ENCODE measurements at regions not wholly inside any gene's neighbourhood (a gene's known extent, or its start where the extent isn't known, plus 50 kb on each side); places are given as distances from the start of the nearest gene placed in this dataset.

DNA sequence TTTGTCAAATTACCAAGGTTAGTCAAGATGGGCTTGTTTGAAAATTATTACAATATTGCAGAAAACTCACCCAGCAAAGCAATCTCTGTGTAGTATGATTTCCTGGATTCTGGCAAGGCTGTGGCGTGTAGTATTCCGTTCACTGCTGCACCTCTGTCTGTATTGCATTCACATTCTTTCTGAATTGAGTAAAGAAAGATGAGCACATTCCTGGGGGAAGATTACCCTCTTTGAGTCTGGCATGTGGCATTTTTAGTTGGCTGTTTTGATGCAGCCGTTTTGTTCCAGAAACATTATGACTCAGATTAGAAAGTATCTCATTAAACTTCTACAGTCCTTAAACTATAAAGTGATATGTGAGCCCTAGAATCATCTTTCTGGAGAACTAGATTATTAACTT is 197.7 kb downstream of the TENT4A start:
- Histone ChIP-seq H3K4me3 (replicated peaks; ENCODE audit: insufficient read depth, low read length) (no peak overlapping the region), H3K27me3 (ENCODE audit: insufficient read depth, poor library complexity, severe bottlenecking) (peaks cover 2% of the 10 kb centered on the region), H3K27ac (replicated peaks) (no peak overlapping the region)
- no peak for DNase-seq (ENCODE audit: low read depth in 1 of 2, low spot score in 1 of 2)
- no peak for TF ChIP-seq REST (IDR thresholded peaks at IDR 0.05; ENCODE audit: insufficient replicate concordance, low read depth)
- TF ChIP-seq, protein P1, sequence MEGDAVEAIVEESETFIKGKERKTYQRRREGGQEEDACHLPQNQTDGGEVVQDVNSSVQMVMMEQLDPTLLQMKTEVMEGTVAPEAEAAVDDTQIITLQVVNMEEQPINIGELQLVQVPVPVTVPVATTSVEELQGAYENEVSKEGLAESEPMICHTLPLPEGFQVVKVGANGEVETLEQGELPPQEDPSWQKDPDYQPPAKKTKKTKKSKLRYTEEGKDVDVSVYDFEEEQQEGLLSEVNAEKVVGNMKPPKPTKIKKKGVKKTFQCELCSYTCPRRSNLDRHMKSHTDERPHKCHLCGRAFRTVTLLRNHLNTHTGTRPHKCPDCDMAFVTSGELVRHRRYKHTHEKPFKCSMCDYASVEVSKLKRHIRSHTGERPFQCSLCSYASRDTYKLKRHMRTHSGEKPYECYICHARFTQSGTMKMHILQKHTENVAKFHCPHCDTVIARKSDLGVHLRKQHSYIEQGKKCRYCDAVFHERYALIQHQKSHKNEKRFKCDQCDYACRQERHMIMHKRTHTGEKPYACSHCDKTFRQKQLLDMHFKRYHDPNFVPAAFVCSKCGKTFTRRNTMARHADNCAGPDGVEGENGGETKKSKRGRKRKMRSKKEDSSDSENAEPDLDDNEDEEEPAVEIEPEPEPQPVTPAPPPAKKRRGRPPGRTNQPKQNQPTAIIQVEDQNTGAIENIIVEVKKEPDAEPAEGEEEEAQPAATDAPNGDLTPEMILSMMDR (IDR thresholded peaks at IDR 0.05; ENCODE audit: insufficient read depth, low read length): no peak

DNA sequence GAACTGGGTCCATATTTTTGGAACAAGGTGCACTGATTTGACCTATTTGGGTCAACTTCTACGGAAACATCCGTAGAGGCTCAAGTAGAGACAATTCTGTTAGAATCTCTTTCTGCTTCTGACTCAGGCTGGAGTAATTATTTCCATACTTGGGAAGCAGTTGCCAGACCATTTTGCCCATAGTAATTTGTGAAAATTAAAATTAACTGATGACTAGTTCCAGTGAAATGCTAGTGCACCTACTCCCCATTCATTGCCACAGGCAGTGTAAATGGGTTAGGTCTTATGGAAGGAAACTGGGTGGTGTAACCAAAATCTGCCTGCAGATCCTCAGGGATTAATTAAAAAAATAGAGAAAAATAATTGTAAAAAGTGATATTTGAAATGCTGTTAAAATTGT is 201.1 kb downstream of the TENT4A start:
- DNase-seq (ENCODE audit: low read depth in 1 of 2, low spot score in 1 of 2): no peak
- no peak for TF ChIP-seq POLR2AphosphoS5 (IDR thresholded peaks at IDR 0.05; ENCODE audit: low read depth)
- no peak for TF ChIP-seq REST (IDR thresholded peaks at IDR 0.05; ENCODE audit: insufficient replicate concordance, low read depth)
- TF ChIP-seq SPI1 (IDR thresholded peaks at IDR 0.05; ENCODE audit: borderline replicate concordance, low read depth): no peak
- no peak for TF ChIP-seq GABPA (IDR thresholded peaks at IDR 0.05; ENCODE audit: low read depth)
- TF ChIP-seq, protein P1 (IDR thresholded peaks at IDR 0.05; ENCODE audit: insufficient read depth, low read length): no peak
- Histone ChIP-seq H3K27ac (replicated peaks) (no peak overlapping the region), H3K27me3 (ENCODE audit: insufficient read depth, poor library complexity, severe bottlenecking) (no peaks in the 10 kb centered on the region), H3K4me3 (replicated peaks; ENCODE audit: insufficient read depth, low read length) (no peak overlapping the region)

GRCh38 chr5:6915574-6915973 is 202.3 kb downstream of the TENT4A start:
- DNase-seq (ENCODE audit: low read depth in 1 of 2, low spot score in 1 of 2): no peak
- TF ChIP-seq REST (IDR thresholded peaks at IDR 0.05; ENCODE audit: insufficient replicate concordance, low read depth): no peak
- Histone ChIP-seq H3K27me3 (ENCODE audit: insufficient read depth, poor library complexity, severe bottlenecking) (no peaks in the 10 kb centered on the region), H3K27ac (replicated peaks) (no peak overlapping the region), H3K4me3 (replicated peaks; ENCODE audit: insufficient read depth, low read length) (no peak overlapping the region)

GRCh38 chr5:6918255-6918654 is 205.0 kb downstream of the TENT4A start:
- H3K27me3 ChIP-seq (ENCODE audit: insufficient read depth, poor library complexity, severe bottlenecking): no peaks in the 10 kb centered on the region
- DNase-seq (ENCODE audit: low read depth in 1 of 2, low spot score in 1 of 2): no peak
- TF ChIP-seq POLR2AphosphoS5 (IDR thresholded peaks at IDR 0.05; ENCODE audit: low read depth): no peak
- TF ChIP-seq, protein P1 (IDR thresholded peaks at IDR 0.05; ENCODE audit: insufficient read depth, low read length): no peak
- TF ChIP-seq REST (IDR thresholded peaks at IDR 0.05; ENCODE audit: insufficient replicate concordance, low read depth): no peak
- TF ChIP-seq SPI1 (IDR thresholded peaks at IDR 0.05; ENCODE audit: borderline replicate concordance, low read depth): no peak
- TF ChIP-seq GABPA (IDR thresholded peaks at IDR 0.05; ENCODE audit: low read depth): no peak
- no peak overlapping the region for H3K4me3 ChIP-seq (replicated peaks; ENCODE audit: insufficient read depth, low read length)
- H3K27ac ChIP-seq (replicated peaks): no peak overlapping the region
